Activated CD4-positive, alpha-beta T cell treated with anti-CD3 and anti-CD28 coated beads for 24 hours (primary cell): ENCODE measurements at regions not wholly inside any gene's neighbourhood (a gene's known extent, or its start where the extent isn't known, plus 50 kb on each side); places are given as distances from the start of the nearest gene placed in this dataset.

Experiments
- DNase-seq, 2 donors: peaks; one replicate each; pipeline ENCODE4 v3.0.0-alpha.2; 2020; ENCODE audit warnings: low read depth in 2 of 2

DNA sequence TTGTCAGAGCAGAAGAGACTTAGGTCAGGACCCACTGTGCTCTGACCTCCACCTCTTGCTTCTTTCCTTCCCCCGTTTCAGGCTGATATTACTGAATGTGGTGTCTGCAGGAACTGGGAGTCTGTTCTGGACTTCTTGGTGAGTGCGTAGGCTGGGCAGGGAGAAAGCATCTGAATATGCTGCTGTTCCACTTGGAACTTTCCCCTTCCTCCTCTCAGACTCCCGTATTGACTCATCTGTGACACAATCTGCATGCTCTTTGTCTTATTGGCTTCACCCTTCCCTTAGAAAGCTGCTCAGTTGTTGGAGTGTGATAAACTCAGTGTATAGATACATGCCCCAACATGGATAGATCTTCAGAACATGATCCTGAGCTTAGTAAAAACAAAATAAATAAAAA is 137.6 kb upstream of the HABP2 start:
- DNase-seq: no peak

DNA sequence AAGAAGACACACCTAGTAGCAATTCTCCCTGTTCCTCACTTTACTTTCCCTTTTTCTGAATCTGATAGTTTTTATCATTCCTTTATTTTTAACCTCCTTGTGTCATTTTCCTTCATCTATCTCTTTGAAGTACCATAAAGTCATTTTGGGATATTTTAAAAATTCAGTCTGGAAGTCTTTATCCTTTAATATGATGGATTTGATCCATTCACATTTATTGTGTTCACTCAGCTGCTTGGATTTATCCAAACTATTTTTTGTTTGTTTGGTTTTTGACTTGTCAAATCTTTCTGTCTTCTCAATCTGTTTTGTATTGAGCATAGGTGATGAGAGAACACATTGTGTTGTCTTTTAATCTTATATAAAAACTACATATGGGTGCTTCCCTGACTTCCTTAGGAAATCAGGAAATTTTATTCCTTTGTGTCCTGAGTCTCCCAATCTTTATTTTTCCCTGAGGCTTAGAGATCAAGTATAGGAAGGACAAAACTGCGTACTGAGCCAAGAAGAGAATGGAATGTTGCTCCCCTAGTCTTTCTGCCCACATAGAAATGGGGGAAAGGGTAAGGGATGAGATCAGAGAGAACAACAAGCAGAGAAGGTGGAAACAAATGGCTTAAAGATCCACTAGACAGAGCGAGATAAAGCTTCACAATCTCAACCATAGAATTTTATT is 132.7 kb upstream of the HABP2 start:
- no peak for DNase-seq

DNA sequence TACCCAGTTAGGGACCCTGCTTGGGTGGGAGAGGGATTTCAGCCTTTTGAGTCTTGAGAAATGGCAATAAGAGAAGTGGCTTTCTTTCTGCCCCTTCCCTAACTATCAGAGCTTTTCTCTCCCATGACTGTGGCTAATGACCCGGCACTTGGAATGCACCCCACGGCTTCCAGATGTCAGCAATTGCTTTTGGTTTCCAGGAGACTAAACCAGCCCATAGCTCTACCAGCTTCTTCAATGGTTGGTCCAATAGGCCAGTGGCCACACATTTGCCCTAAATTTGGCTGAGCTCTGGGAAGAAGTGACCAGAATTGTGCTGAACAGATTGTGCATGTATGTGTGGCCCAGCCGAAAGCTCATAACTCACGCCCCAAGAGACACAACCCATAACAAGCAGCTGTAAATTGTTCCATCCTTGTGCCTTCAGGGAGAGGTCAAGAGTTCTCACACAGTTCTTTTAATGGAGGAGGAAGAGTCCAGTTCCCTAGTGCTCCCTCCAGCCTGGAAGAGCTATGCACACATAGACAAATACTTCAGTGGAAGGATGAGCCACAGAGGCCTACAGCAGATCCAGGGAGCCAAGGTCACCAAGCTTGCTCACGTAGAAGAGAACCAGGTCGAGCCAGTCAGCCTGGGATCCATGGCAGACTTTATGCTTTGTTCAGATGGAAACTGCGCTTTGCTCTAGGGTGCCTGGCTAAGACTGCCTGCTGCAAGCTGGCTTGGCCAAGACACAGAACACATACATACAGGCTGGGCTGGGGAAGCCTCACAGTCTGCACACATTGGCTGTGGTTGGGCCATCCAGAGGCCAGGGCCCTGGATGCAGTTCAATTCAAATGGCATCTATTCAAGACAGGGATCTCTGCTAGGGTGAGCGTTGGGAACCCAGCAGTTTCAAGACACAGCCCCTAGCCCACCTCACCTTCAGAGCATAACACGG is 131.8 kb upstream of the HABP2 start:
- DNase-seq: no peak

DNA sequence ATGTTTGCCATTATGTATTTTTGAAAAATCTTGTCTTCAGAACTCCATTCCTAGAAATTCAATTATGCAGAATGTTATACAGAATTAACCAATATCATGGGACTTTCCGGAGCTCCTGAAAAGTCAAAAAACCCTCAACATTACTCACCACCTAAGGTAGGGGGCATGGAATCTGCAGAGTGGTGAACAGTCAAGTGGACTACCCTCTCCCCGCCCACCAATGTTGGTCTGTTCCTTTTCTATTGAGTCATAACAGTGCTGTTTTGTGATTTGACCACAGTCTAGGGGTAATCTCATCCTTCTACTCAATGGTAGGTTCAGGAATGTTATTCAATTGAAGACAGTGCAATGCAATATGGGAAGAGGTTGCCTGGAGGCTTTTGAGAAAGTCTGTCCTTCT is 130.5 kb upstream of the HABP2 start:
- no peak for DNase-seq

DNA sequence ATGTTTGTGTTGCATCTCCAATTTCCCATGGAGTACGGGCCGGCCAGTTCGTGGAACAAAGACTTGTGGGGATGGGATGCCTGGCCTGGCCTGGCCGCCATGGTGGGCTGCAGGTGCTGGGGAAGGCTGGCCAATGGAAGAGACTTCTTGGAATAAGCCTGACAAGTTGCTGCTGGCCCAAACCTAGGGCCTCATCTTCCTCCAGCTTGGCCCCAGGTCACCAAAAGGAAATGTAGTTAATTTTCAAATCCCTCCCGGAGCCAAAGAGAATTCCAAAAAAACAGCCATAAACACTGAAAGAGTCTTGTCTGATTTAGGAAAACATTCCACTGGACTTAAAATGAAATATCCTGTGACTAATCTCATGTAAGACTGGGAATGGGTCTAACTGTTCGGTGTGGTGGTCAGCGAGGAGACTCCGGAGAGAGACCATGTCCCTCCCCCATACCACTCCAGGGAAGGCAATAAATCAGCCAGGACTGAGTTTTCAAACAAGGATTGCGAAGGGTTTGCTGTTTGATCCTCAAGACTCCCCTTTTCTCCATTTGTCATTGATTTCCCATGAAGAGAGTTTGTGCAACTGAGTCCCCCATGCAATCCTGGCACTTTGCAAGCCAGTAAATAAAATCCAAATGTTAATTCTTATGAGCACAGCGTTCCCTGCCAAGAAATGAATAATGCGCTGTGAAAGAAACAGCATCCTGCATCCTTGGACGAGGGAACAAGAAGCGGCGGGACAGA is 128.7 kb upstream of the HABP2 start:
- DNase-seq: no peak

DNA sequence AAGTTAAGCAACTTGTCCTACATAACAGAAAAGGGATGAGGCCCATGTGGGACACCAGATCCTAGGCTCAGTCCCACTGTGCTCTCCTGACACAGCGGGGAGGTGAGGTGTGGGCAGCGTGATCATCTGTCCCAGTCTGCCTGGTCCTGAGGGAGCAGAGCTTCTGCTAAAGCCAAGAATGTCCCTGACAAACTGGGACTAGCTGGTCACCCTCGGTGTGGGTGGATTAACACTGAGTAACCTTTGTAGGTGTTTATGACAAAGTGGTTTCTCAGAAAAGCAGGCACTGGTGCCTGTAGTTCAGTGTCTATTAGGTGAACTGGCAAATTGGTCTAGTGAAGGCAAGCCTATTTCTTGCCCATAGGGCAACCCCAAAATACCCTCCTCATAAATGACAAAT is 127.8 kb upstream of the HABP2 start:
- no peak for DNase-seq

DNA sequence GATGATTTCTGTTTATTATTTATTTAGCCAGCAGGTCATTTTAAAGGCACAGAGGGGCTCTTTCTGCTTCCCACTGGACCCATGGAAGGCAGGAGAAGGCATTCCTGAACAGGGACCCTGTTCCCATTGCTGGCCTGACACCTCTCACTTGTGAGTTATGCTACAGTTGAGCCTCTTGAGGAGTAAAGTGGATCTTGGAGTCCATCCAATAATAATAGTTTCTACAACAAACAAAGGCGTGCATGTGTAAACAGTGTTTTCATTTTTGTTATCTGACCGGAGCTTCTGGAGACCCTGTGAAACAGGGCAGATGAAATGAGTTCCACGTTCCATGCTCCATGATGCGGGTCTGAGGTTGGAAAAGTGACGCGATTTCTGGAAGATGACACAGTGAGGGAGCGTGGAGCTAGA is 127.3 kb upstream of the HABP2 start:
- DNase-seq: no peak

DNA sequence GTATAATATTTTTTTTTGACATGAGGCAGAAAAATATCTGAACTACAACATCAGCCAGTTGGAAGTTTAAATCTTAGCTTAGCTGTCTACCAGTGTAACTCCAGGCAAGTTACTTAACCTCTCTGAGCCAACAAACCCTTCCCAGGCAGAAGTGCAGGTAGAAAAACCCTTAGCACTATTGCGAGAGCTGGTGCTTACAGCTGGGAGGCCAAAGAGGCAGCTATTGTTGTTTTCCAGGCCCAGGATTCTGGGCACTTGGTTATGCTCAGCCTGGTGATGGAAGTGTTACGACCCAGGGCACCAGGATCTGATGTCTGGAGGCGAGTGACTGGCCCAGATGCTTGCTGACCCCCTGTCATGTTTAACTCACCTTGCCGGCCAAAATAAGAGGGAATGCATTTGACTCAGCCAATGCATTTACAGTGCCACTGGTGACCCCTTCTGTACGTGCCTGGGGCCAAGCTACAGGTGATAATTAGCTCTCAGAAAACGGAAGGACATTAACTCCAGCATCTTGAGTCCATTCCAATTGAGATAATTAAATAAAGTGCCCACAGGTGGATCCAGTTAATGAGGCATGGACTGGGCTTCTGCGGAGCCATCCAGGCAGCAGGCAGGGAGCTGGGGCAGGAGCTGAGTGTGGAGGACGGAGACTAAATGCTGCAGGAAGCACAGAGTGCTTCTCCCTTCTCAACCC is 126.5 kb upstream of the HABP2 start:
- no peak for DNase-seq

DNA sequence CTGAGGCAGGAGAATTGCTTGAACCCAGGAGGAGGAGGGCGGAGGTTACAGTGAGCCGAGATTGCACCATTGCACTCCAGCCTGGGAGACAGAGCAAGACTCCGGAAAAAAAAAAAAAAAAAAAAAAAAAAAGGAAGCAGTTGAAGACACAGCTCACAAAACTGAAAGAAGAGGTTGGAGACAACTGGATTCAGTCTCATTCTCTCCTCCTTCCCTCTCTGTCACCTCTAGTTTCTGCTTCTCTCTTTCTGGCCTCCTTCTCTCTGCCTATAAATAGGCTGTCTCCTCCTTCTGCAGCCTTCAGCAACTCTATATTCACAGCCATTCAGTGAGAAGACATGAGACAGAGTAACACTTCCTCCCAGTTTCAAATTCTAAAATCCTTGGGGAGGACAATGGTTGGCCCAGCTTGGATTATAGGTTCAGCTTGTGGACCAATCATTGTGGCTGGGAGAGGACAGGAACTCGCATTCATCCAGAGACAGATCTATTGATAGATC is 125.6 kb upstream of the HABP2 start:
- no peak for DNase-seq

DNA sequence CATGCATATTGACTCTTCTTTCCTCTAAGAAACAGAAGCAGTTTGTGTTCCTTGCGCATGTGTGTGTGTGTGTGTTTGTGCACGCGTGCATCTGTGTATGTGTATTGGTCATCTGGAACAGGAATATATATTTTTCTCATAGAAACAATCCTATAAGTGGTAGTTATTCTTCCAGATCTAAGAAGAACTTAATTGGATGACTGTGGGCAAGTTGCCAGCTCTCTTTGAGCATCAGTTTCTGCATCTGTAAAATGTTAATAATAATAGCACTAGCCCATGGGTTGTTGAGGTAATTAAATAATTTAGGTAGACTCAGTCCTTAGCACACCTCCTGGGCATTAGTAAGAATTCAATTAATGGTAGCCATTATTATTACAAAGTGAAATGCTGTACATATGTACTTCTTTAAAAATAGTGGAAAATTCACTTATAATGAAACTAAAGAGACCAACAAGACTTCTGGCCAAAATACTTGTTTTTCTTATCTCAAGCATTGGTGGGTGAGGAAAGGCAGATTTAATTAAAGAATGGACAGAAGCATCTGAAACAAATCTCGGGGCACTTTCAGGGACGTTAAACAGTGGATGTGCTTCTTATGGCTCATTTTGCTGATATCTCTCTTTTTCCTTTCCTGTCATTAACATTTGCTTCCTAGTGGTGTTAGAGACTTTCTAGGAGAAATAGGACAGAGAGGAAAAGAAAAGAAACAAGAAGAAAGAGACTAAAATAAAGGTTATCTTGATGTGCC is 124.9 kb upstream of the HABP2 start:
- no peak for DNase-seq

DNA sequence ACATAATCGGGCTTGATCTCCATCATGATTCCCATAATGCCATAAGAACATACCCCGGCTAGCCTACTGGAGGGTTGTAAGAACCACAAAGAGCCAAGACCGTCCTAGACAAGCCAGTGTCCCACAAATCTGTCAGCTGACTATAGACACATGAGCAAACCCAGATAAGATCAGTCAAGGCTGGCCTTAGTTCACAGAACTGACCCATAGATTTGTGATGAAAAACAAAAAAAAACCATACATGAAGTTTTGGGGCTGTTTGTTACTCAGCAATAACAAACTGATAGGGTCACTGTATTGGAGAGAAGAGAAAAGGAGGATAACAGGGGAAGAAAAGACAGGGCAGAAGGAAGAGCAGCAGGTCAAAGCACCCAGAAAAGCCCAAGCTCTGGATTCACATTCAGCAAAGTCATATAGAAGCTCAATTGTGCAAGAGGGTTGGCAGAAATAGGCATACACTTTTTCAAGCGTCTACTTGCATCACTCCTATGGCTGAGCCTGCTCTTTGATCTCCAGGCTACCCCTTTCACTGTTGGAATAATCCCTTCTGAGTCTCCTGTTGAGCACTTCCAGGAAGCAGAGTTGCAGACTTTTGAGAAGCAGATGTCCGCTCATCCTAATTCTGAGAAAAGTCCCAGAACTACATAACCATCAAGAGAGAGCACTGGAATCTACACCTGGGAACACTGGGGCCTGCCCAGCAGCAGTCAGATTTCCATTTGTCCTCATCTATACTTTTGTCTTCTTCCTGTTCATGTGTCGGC is 122.0 kb upstream of the HABP2 start:
- no peak for DNase-seq

DNA sequence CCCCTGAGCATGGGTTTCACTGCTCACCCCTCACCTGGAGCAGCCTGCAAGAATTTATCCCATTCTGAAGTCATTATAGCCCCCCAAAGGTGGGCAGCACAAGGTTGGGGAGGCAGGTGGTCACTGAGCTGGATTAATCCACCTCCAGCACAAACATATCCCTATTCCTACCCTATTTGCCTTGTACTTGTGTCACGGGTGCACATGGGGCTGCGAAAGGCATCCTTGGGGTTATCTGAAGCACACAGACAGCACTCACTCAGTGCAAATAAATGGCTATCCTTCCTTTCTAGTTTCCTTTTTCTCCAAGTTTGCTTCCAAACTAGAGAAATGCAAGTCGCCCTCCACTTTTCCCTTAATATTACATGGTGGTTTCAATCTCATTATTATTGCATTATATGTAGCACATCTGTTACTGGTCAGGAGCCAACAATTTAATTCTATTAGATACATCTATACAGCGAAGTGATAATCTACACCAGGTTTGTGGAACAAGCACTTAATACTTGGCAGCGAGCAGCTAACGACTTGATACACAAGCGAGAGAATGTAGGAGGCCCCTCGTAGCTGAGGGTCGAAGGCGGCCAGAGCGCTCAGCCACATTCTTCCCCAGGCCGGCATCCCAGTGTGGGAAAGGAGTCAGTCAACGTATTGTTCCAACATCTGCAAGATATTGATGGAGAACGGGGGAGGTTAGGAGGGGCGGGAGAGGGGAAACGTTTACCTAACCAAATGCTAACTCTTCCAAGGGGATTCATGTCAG is 121.3 kb upstream of the HABP2 start:
- no peak for DNase-seq

DNA sequence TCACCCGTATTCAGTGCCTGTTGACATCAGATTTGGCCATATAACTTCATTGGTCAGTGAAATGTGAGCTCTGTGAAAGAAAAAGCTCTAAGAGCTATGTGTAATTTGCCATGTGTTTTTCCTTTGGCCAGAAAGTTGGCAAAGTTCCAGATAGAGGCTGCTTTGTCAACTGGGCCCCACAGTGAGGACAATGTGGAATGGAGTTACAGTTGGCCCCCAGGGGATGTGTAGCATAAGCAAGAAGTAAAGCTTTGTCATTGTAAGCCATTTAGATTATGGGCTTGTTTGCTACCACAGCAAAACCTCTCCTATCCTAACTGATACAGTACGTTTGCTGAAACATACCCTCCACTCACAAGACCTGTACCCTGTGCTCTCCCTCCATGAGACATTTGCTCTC is 119.1 kb upstream of the HABP2 start:
- no peak for DNase-seq

DNA sequence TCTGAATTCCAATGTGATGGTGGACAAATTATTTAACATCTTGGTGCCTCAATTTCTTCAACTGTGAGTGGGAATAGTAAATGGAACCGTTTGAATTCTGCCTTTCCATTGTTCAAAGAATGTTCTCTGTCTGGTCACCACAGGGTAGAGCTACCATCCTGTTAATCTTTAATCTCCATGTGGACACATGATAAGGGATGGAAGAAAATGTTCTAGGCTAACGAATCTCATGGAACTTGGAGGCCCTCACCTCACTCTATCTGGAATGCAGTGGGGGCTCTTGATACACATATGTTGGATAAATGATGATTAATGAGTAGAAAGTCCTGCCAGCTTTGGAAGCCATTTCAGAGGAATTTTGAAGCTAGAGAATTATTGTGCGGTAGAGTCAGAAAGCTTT is 118.5 kb upstream of the HABP2 start:
- DNase-seq: no peak

DNA sequence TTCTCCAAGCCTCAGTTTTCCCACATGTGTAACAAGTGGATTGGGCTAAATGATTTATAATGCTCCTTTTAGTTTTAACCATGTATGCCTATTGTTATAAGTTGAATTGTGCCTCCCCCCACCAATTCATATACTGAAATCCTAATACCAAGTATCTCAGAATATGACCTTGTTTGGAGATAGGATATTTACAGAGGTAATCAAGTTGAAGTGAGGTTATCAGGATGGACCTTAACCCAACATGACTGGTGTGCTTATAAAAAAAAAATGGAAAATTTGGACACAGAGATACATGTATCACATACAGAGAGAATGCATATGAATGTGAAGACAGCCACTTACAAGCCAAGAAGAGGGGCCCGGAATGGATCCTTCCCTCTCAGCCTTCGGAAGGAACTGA is 117.9 kb upstream of the HABP2 start:
- DNase-seq: no peak

DNA sequence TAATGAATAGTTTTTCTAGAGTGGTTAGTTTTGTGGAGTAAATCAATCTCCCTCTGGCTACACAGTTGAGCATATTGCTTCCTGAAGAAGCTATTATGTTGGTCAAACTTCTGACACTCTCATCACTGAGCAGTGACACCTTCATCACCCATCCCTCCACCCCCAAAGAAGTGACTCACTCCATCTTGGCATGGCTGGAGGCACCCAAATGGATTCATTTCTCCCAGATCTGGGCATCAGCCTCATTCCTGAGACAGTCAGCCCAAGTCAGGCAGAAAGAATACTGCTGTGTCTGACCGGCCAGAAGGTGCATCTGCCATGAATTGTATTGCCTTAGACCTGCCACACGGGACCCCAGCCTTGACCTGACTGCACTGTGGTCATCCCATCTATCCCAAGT is 117.0 kb upstream of the HABP2 start:
- no peak for DNase-seq

DNA sequence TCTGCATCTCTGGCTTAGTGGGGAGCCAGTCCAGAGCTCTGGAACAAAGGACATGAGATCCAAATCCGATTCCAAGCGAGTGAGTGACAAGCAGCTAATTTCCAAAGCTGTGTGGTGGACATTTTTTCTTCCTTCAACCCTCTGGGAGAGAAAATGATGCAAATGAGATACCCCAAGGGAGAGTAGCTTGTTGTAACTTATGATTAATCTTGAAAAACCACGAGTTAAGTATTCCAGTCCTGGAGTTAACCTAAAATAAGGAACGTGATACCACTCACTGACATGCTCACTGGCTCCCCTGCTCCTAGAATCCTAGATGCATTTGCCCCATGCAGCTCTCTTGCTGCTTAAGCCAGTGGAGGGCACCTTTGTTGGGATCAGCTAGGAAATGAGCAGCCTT is 116.0 kb upstream of the HABP2 start:
- no peak for DNase-seq

DNA sequence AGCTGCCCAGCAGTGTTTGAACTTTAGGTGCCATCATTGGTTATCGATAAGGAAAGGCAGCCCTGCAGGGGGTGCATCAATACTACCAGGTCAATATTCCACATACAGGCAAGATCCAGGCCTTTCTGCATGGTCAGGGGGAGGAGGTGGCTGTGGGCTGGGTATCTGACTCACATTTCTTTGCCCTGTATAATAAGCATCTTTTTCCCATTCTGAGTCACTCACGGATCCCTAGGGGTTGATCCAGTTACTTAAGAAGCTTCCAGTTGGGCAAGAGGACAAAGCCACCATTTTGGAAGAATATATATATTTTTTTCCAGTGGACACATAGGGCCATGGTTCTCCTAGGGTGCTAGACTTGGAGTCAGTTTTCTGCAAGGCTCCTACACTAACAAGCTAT is 114.2 kb upstream of the HABP2 start:
- no peak for DNase-seq

DNA sequence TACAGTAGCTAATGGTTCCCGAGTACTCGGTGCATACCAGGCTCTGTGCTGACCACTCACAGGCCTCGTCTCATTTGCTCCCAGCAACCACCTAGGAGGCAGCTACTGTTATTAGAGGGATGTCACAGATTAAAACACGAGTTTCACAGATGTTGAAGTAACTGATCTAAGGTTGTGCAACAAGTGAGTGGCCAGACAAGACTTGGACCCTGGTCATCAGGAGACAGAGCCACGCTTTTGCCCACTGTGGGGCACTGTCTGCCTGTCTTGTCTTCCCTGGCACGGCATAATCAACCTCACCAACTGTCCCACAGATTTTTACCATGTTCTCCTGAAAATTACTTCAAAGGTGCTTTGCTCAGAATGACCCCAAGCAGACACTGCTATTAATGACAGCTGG is 111.6 kb upstream of the HABP2 start:
- no peak for DNase-seq
